GM12891 (cell line): ENCODE measurements at regions not wholly inside any gene's neighbourhood (a gene's known extent, or its start where the extent isn't known, plus 50 kb on each side); places are given as distances from the start of the nearest gene placed in this dataset.

ENCODE experiments used
- DNase-seq: peaks from one replicate; pipeline ENCODE4 v3.0.0; 2011; ENCODE audit warnings: low spot score; ENCODE audit not compliant: insufficient read length
- FAIRE-seq: peaks from 2 replicates; lab custom pipeline; 2011; peaks lifted over from hg19 to GRCh38; lab: Jason Lieb, UNC
- PAX5 ChIP-seq: IDR thresholded peaks from 2 replicates; pipeline ENCODE4 v1.6.1; 2011; ENCODE audit warnings: low read length, moderate library complexity, mild to moderate bottlenecking; ENCODE audit not compliant: insufficient read depth, severe bottlenecking
- POLR2A ChIP-seq: IDR thresholded peaks from 2 replicates; pipeline ENCODE4 v1.6.1; 2011; ENCODE audit warnings: low read depth, low read length, control low read depth
- POLR2AphosphoS5 ChIP-seq: IDR thresholded peaks from 2 replicates; pipeline ENCODE4 v1.6.1; 2011; ENCODE audit warnings: low read depth, low read length, control low read depth
- POU2F2 ChIP-seq: IDR thresholded peaks from 2 replicates; pipeline ENCODE4 v1.6.1; 2011; ENCODE audit warnings: low read depth, mild to moderate bottlenecking, control low read depth, low read length, moderate library complexity
- SPI1 ChIP-seq: IDR thresholded peaks from 2 replicates; pipeline ENCODE4 v1.6.1; 2011; ENCODE audit warnings: low read depth, low read length, control low read depth
- TAF1 ChIP-seq: IDR thresholded peaks from 2 replicates; pipeline ENCODE4 v1.6.1; 2011; ENCODE audit warnings: low read depth, low read length, control low read depth

- no peak for DNase-seq
- no peak for FAIRE-seq
- TF ChIP-seq POLR2A = no peak
- no peak for TF ChIP-seq SPI1
- no peak for TF ChIP-seq PAX5
- TF ChIP-seq POLR2AphosphoS5 = no peak
- no peak for TF ChIP-seq TAF1
- TF ChIP-seq POU2F2 = no peak
These were observed 152.0 kb downstream of the ERCC6L2 start for GRCh38 chr9:96027251-96028131.

GRCh38 chr9:96026655-96027213 lies 151.2 kb downstream of the ERCC6L2 start:
- peak; percentile 74 for FAIRE-seq
- no peak for TF ChIP-seq POU2F2
- no peak for TF ChIP-seq POLR2AphosphoS5
- TF ChIP-seq SPI1 = no peak
- no peak for TF ChIP-seq POLR2A
- no peak for TF ChIP-seq TAF1
- TF ChIP-seq PAX5 = no peak
- no peak for DNase-seq

- TF ChIP-seq TAF1 (no peak), POLR2A (no peak), POU2F2 (no peak), POLR2AphosphoS5 (no peak), PAX5 (no peak), SPI1 (no peak)
- DNase-seq (no peak), FAIRE-seq (no peak)
These were observed 150.6 kb downstream of the ERCC6L2 start for GRCh38 chr9:96025995-96026602.

- TF ChIP-seq TAF1 = no peak
- TF ChIP-seq POLR2AphosphoS5 = no peak
- no peak for TF ChIP-seq SPI1
- no peak for TF ChIP-seq POLR2A
- no peak for TF ChIP-seq POU2F2
- TF ChIP-seq PAX5 = no peak
- FAIRE-seq = no peak
These were observed 148.0 kb downstream of the ERCC6L2 start for GRCh38 chr9:96023486-96023885.

GRCh38 chr9:96022445-96023051 lies 147.1 kb downstream of the ERCC6L2 start:
- TF ChIP-seq PAX5 = no peak
- no peak for TF ChIP-seq TAF1
- no peak for TF ChIP-seq POLR2A
- TF ChIP-seq SPI1 = no peak
- TF ChIP-seq POU2F2 = no peak
- no peak for TF ChIP-seq POLR2AphosphoS5
- FAIRE-seq = no peak
- no peak for DNase-seq

More at GRCh38 chr9:96023486-96023885, 148.0 kb downstream of the ERCC6L2 start:
- DNase-seq = no peak

GRCh38 chr9:96021551-96022444 lies 146.3 kb downstream of the ERCC6L2 start:
- FAIRE-seq (no peak), DNase-seq (no peak)
- no peak for TF ChIP-seq TAF1
- TF ChIP-seq POU2F2 = no peak
- TF ChIP-seq PAX5 = no peak
- no peak for TF ChIP-seq POLR2A
- TF ChIP-seq SPI1 = no peak
- TF ChIP-seq POLR2AphosphoS5 = no peak

GRCh38 chr9:96020792-96021550 lies 145.5 kb downstream of the ERCC6L2 start:
- TF ChIP-seq POLR2A (no peak), PAX5 (no peak), POU2F2 (no peak), POLR2AphosphoS5 (no peak)
- FAIRE-seq (no peak), DNase-seq (no peak)
